Natural killer cell (primary cell): ENCODE measurements at regions not wholly inside any gene's neighbourhood (a gene's known extent, or its start where the extent isn't known, plus 50 kb on each side); places are given as distances from the start of the nearest gene placed in this dataset.

Source experiments
- ATAC-seq, 3 donors: fragments of 150-1000 bp in 2 of 3; fragments of 200-7000 bp in 1 of 3; cut with Tn5 transposase; 1 replicate in 1 of 3; 2 replicates in 2 of 3; pipeline ENCODE4 v1.10.0; 2021; ENCODE audit warnings: mild to moderate bottlenecking in 2 of 3, moderate library complexity in 2 of 3
- DNase-seq, 2 donors: peaks; one replicate each; pipeline versions ENCODE4 v3.0.0 to v3.0.0-alpha.2; 2013 to 2021; ENCODE audit warnings: mixed read lengths in 1 of 2
- H3K27ac ChIP-seq: one replicate; pipeline ENCODE4 v1.5.1; 2013; ENCODE audit warnings: mild to moderate bottlenecking, low read length
- H3K27me3 ChIP-seq: one replicate; pipeline ENCODE4 v1.6.1; 2013; ENCODE audit warnings: low read length; ENCODE audit not compliant: control insufficient read depth, insufficient read depth
- H3K36me3 ChIP-seq: one replicate; pipeline ENCODE4 v1.6.1; 2013; ENCODE audit warnings: low read length; ENCODE audit not compliant: control insufficient read depth, insufficient read depth
- H3K4me1 ChIP-seq: one replicate; pipeline ENCODE4 v1.6.1; 2013; ENCODE audit warnings: low read length; ENCODE audit not compliant: control insufficient read depth, insufficient read depth
- H3K4me3 ChIP-seq: one replicate; pipeline ENCODE4 v1.5.1; 2013; ENCODE audit warnings: low read length
- H3K9me3 ChIP-seq: one replicate; pipeline ENCODE4 v1.6.1; 2013; ENCODE audit warnings: low read length; ENCODE audit not compliant: control insufficient read depth, insufficient read depth
- H3K27ac Mint-ChIP-seq, 2 donors: one replicate each; pipeline ENCODE4 v1.8.0; 2022; ENCODE audit warnings: mild to moderate bottlenecking in 2 of 2, mixed read lengths in 2 of 2, moderate library complexity in 1 of 2
- H3K27me3 Mint-ChIP-seq, 2 donors: one replicate each; pipeline ENCODE4 v1.8.0; 2022; ENCODE audit warnings: low read depth in 2 of 2, mixed read lengths in 2 of 2
- H3K36me3 Mint-ChIP-seq: one replicate; pipeline ENCODE4 v1.8.0; 2022; ENCODE audit warnings: mixed read lengths
- H3K4me1 Mint-ChIP-seq, 2 donors: one replicate each; pipeline ENCODE4 v1.8.0; 2022; ENCODE audit warnings: mixed read lengths in 2 of 2
- H3K4me3 Mint-ChIP-seq: one replicate; pipeline ENCODE4 v1.8.0; 2022; ENCODE audit warnings: mild to moderate bottlenecking, moderate library complexity, mixed read lengths
- H3K9me3 Mint-ChIP-seq, 2 donors: one replicate each; pipeline ENCODE4 v1.8.0; 2022; ENCODE audit warnings: mixed read lengths in 2 of 2
- CTCF ChIP-seq: fragments of 200-600 bp; IDR thresholded peaks from one replicate; pipeline ENCODE4 v1.8.0; 2022; ENCODE audit warnings: antibody characterized with exemption
- WGBS: methylation state at CpG from one replicate; pipeline ENCODE4 v1.1.7; 2013; ENCODE audit warnings: missing lambda C conversion rate; ENCODE audit not compliant: insufficient coverage; 5-methylcytosine and 5-hydroxymethylcytosine counted together
- intact Hi-C: fragments of 100-400 bp; cut with micrococcal nuclease; formaldehyde crosslinking; loops from one replicate; pipeline ENCODE4 v1.14.2; 2022

GRCh38 chr10:6654571-6654970, 74.5 kb upstream of the PRKCQ start:
- H3K27me3 ChIP-seq, result no peaks in the 10 kb centered on the region
- Mint-ChIP-seq H3K4me1 (no peaks in the 10 kb centered on the region), H3K9me3 (no peaks in the 10 kb centered on the region), H3K4me3 (no peak overlapping the region), H3K36me3 (no peaks in the 10 kb centered on the region), H3K27me3 (peaks cover 11 to 23% of the 10 kb centered on the region in 2 donors), H3K27ac (no peak overlapping the region)
- intact Hi-C loops, result no loop called here
- H3K4me1 ChIP-seq, result no peaks in the 10 kb centered on the region
- H3K27ac ChIP-seq, result no peak overlapping the region
- H3K36me3 ChIP-seq, result no peaks in the 10 kb centered on the region
- whole genome bisulfite sequencing, result 63% methylated on average over 2 of the region's 2 CpGs
- no peak overlapping the region for H3K4me3 ChIP-seq
- DNase-seq, result no peak
- TF ChIP-seq CTCF, result no peak
- ATAC-seq, result no peak
- no peaks in the 10 kb centered on the region for H3K9me3 ChIP-seq

- H3K27ac Mint-ChIP-seq, result no peak overlapping the region
- no peaks in the 10 kb centered on the region for H3K36me3 Mint-ChIP-seq
- H3K27ac ChIP-seq, result no peak overlapping the region
- H3K4me3 Mint-ChIP-seq, result no peak overlapping the region
- intact Hi-C loops, result no loop called here
- H3K9me3 ChIP-seq, result no peaks in the 10 kb centered on the region
- peaks cover 6 to 7% of the 10 kb centered on the region in 2 donors for H3K4me1 Mint-ChIP-seq
- ATAC-seq, result no peak
- no peak overlapping the region for H3K4me3 ChIP-seq
- no peak for TF ChIP-seq CTCF
- 90% methylated on average over 5 of the region's 6 CpGs for whole genome bisulfite sequencing
- no peak for DNase-seq
- no peaks in the 10 kb centered on the region for H3K9me3 Mint-ChIP-seq
- peaks cover 6% of the 10 kb centered on the region for H3K4me1 ChIP-seq
- no peaks in the 10 kb centered on the region for H3K27me3 ChIP-seq
- no peaks in the 10 kb centered on the region for H3K36me3 ChIP-seq
- peaks cover 0 to 8% of the 10 kb centered on the region in 2 donors for H3K27me3 Mint-ChIP-seq
These were observed 70.5 kb upstream of the PRKCQ start for GRCh38 chr10:6650586-6650985.

- TF ChIP-seq CTCF, result no peak
- peaks cover 0 to 8% of the 10 kb centered on the region in 2 donors for H3K27me3 Mint-ChIP-seq
- no peaks in the 10 kb centered on the region for H3K27me3 ChIP-seq
- WGBS, result 93% methylated on average over 6 of the region's 6 CpGs
- peaks cover 6% of the 10 kb centered on the region for H3K4me1 ChIP-seq
- DNase-seq, result no peak
- no peaks in the 10 kb centered on the region for H3K36me3 ChIP-seq
- no peak for ATAC-seq
- H3K9me3 ChIP-seq, result no peaks in the 10 kb centered on the region
- H3K36me3 Mint-ChIP-seq, result no peaks in the 10 kb centered on the region
- no peaks in the 10 kb centered on the region for H3K9me3 Mint-ChIP-seq
- no peak overlapping the region for H3K4me3 ChIP-seq
- no peak overlapping the region for H3K27ac Mint-ChIP-seq
- intact Hi-C loops, result loop anchor here (2.0 kb wide), 1 partner anchor 67 kb away; no protein-coding TSS in a partner anchor
- H3K4me3 Mint-ChIP-seq, result no peak overlapping the region
- H3K27ac ChIP-seq, result no peak overlapping the region
- H3K4me1 Mint-ChIP-seq, result peaks cover 6 to 7% of the 10 kb centered on the region in 2 donors
These were observed 69.8 kb upstream of the PRKCQ start for GRCh38 chr10:6649903-6650302.
